Left hindlimb (tissue), 1 donor: ENCODE measurements at regions not wholly inside any gene's neighbourhood (a gene's known extent, or its start where the extent isn't known, plus 50 kb on each side); places are given as distances from the start of the nearest gene placed in this dataset.

Experiments
- DNase-seq: peaks from one replicate; pipeline ENCODE4 v3.0.0-alpha.2; 2018

- no peak for DNase-seq
Observed at GRCh38 chr20:41939659-41940058, 321.5 kb upstream of the CHD6 start.

DNA sequence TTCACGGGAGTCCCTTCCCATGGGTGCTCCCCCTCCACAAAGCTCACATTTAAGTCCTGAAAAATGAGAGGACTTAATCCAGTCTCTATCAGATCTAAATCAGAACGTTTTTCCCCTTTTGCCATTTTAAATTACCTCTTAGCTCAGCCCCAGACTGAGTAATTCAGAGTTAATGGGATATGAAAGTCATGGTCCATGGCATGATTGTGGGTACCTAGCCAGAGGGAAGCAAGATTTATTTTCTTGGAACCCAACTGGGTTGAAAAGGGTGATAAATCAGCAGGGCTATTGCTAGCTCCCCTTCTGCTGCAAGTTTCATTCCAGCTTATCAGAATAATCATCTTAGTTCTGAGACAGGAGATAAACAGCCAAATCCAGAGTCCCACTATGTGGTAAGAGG is 320.2 kb upstream of the CHD6 start:
- DNase-seq, result no peak

GRCh38 chr20:41935259-41935791 is 317.1 kb upstream of the CHD6 start:
- DNase-seq, result no peak

GRCh38 chr20:41932431-41932830 is 314.3 kb upstream of the CHD6 start:
- no peak for DNase-seq

GRCh38 chr20:41927655-41928054 is 309.5 kb upstream of the CHD6 start:
- no peak for DNase-seq

- DNase-seq, result no peak
Observed at GRCh38 chr20:41927189-41927588, 309.0 kb upstream of the CHD6 start.

- DNase-seq, result no peak
Observed at GRCh38 chr20:41925476-41925875, 307.3 kb upstream of the CHD6 start.

DNA sequence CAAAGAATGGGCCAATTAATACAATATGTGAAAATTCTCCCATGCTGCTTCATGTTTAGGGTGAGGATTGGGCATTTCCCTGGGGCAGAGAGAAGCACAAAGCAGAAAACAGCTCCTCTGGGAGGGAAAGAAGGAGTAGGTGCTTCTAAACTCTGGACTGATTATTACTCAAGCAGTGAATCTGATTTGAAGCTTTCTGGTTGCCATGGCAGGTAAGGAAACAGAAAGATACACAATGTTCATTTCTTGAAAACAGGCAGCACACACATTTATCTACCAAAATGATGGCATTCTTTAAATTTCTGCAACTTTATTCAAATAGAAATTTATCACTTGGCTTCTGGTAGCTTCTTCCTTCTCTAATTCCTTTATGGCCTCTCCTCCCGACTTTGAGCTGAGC is 305.4 kb upstream of the CHD6 start:
- no peak for DNase-seq

- no peak for DNase-seq
Observed at GRCh38 chr20:41913146-41913545, 295.0 kb upstream of the CHD6 start.

GRCh38 chr20:41910558-41910957 is 292.4 kb upstream of the CHD6 start:
- DNase-seq, result no peak

GRCh38 chr20:41905199-41905598 is 287.0 kb upstream of the CHD6 start:
- peak; percentile 55 for DNase-seq

DNA sequence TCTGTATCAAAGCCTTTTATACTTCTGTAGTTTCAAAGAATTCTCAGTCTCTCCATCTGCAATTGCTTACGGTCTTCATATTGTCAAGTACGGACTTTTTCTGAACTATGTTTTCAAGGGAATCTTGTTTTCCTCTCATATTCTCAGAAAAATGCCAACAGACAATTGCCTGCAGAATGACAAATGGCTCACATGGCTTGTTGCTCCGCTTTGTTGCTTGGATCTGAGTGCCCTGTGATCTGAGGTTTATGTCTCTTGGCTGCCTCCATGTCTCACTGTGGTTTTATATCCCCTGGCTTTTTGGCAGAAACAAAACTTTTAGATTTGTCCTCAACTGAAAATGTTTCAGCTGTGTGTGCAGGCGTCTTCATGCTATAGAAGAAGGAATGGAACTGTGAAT is 285.4 kb upstream of the CHD6 start:
- peak; percentile 49 for DNase-seq

- DNase-seq, result no peak
Observed at GRCh38 chr20:41902346-41902745, 284.2 kb upstream of the CHD6 start.

- DNase-seq, result no peak
Observed at GRCh38 chr20:41900201-41900691, 282.1 kb upstream of the CHD6 start.

DNA sequence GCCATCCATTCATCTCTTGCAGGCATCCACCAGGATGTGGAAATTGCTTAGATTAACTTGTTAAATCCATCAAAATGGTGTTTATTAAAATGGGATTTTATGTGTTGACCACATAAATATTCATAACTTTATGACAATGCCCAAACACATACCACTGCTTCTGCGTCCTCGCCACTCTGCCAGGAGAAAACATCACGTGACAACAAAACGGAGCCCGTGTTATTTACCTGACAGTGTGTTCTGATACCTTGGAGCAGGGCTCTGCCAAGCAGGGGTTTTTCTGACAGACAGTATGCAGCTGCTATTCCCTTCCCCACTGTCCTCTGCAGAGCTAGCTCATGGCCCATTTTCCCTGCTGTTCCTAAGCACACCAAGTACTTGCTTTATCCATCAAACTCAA is 279.5 kb upstream of the CHD6 start:
- no peak for DNase-seq

GRCh38 chr20:41895241-41896032 is 277.3 kb upstream of the CHD6 start:
- DNase-seq, result no peak

GRCh38 chr20:41894255-41894963 is 276.2 kb upstream of the CHD6 start:
- no peak for DNase-seq

- DNase-seq, result no peak
Observed at GRCh38 chr20:41892031-41892430, 273.9 kb upstream of the CHD6 start.

DNA sequence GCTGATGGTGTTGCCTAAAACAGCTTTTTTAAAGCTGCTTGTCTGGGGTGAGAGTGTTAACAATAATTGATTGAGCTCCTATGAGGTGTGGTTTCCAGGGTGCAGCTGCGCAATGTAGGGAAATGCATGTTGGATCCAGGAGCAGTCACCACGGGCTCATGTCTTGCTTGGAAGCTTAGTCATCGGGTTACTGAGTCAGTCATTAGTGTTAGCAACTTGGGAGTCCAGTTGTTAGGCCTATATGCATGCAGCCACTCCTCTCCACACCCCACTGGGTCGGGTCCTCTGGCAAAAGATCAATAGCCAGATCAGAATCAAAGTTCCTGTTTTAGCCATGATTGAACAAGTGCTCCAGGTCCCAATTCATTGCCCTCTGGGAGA is 271.7 kb upstream of the CHD6 start:
- no peak for DNase-seq

DNA sequence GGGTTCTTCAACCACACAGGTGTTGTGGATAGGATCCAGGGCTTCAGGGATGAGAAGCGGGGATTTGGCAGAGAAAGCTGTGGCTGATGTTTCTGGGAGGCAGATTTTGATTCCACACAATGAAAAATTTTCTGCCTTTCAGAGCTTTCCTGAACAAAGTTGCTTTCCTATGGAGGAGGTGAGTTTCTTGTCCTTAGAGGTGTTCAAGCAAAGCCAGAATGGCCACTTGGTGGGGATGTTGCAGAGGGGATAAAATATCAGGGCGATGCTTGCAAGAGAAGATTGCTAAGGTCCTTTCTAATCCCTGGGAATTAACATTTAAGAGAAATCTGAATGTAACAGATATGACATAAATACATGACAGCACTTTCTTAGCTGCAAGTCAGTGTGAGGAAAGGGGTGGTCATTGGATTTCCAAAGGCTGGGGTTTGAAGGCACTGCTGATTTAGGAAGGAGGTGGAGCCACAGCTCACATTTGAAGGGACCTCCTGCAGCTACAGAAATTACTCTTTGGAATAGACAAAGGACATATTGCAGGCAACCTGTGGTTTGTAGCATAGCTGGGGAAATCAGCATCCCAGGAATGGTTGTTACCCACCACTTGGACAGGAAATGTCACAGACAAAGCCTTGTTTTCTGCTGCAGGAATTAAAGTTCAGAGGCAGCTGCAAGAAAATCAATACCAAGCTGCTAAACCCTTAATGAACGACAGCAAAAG is 271.1 kb upstream of the CHD6 start:
- no peak for DNase-seq

GRCh38 chr20:41888434-41888833 is 270.3 kb upstream of the CHD6 start:
- no peak for DNase-seq

- DNase-seq, result no peak
Observed at GRCh38 chr20:41887500-41887899, 269.3 kb upstream of the CHD6 start.

DNA sequence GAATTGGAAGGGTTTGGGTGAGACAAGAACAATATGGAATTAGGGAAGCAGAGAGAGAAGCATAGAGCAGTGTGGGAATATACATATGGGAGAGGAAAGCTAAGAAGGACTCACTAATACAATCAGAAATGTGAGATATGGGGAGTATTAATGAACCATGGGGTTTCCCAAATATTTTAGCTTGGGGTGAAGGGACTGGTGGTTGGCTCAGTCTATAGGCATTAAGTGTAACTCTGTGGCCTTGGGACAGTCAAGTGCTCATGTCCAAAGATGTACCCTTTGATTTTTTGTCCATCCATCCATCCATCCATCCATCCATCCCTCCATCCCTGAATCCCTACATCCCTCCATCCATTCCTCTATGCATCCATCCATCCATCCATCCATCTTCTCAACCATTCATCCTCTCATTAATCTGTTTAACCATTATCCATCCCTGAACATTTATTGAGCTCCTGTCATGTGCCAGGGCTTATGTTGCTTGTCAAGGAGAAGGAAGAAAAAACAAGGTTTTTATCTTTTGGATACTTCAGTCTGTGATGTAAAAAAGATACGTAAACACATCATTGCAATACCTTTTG is 263.4 kb upstream of the CHD6 start:
- no peak for DNase-seq
